A673 (cell line): ENCODE measurements at regions not wholly inside any gene's neighbourhood (a gene's known extent, or its start where the extent isn't known, plus 50 kb on each side); places are given as distances from the start of the nearest gene placed in this dataset.

Source experiments
- CTCF ChIP-seq: fragments of 300-800, 200-600 bp; sonication (generic); conservative IDR thresholded peaks from 2 replicates; pipeline ENCODE4 v1.5.1; 2017; ENCODE audit warnings: low read depth, mild to moderate bottlenecking, antibody characterized with exemption, low read length, moderate library complexity, mixed read lengths
- EZH2 ChIP-seq: fragments of 200-600 bp; sonication (generic); IDR thresholded peaks from 2 replicates; pipeline ENCODE4 v1.6.1; 2017; ENCODE audit warnings: borderline replicate concordance, low read depth, mild to moderate bottlenecking, mixed read lengths, antibody characterized with exemption, low read length; ENCODE audit not compliant: poor library complexity, severe bottlenecking

DNA sequence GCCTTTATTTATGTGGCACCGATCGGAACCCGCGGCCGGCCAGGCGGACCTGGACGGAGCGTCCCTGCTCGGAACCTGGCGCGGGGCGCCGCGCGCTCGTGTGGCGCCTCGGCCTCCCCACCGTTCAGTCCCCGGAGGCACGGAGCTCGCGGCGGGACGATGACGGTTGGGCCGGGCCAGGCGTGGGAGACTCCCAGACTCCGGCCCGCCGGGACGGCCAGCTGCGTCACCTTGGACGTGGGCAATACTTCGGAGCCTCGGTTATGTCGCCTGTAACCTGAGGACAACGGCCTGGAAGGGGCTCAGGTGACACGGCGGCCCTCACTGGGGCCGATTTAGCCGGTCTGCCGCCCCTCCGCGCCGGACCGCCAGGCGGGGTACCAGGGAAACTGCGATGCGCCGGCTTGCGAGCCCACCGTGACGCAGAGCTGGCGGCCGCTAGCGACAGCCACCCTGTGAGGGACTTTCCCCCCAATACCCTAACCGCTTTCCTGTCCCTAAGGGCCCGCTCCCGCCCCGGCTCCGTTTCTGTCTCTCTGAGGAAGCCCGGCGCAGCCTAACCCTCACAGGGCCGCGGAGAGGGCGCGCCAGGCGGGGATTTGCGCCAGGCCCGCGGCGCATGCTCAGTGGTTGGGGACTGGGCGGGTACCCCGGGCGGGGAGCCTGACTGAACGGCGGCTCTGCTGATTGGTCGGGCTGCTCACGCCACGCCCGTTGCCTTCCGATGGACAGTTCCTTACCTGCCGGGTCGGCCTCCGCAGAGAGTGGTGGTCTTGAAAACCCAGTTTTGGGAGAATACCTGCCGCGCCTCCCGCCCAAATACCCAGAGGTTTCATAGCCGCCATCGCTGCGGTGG is 109.5 kb upstream of the DOCK9 start:
- TF ChIP-seq CTCF (peak; percentile 27; the same call in 1 of the 2 replicates), EZH2 (no peak)
